PFSK-1 (cell line): ENCODE measurements at regions not wholly inside any gene's neighbourhood (a gene's known extent, or its start where the extent isn't known, plus 50 kb on each side); places are given as distances from the start of the nearest gene placed in this dataset.

Experiments
- FOXP2 ChIP-seq: optimal IDR thresholded peaks from 2 replicates; pipeline ENCODE3; 2011; ENCODE audit warnings: borderline replicate concordance, control low read depth, inconsistent platforms; ENCODE audit not compliant: insufficient read depth; ENCODE audit errors: extremely low read length, extremely low read depth
- POLR2AphosphoS5 ChIP-seq: IDR thresholded peaks from 2 replicates; pipeline ENCODE4 v1.6.1; 2012; ENCODE audit warnings: low read depth, mild to moderate bottlenecking, control low read depth, low read length, moderate library complexity
- SIN3A ChIP-seq: IDR thresholded peaks from 2 replicates; pipeline ENCODE4 v1.6.1; 2012; ENCODE audit warnings: mild to moderate bottlenecking, low read length, moderate library complexity, borderline replicate concordance; ENCODE audit not compliant: insufficient read depth
- TAF1 ChIP-seq: IDR thresholded peaks from 2 replicates; pipeline ENCODE4 v1.6.1; 2012; ENCODE audit warnings: low read length, control low read depth, borderline replicate concordance; ENCODE audit not compliant: insufficient read depth
- TF ChIP-seq, protein P1 (sequence below), 2 experiments: IDR thresholded peaks; 2 replicates each; pipeline versions ENCODE4 v1.6.1 to v1.8.0; 2011 to 2012; ENCODE audit warnings: low read depth in 2 of 2, low read length in 2 of 2, control low read depth in 1 of 2, inconsistent platforms in 1 of 2, mild to moderate bottlenecking in 1 of 2, moderate library complexity in 1 of 2; ENCODE audit not compliant: insufficient read depth in 1 of 2

DNA sequence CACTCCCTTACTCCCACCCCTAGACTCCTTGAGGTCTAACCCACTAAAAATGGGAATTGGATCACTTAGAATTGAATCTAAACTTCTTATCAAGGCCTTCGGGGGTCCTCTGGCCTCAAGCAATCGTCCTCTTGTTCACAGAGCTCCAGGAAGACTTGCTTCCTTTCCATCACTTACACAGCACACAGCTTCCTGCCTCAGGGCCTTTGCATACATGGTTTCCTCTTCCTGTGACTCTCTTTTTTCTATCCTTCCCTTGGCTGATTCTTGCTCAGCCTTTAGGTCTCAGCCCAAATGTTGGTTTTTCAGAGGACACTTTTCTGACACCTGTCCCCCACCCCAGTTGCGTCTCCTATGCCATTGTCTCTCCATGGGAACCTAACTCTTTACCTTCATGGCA is 50.0 kb upstream of the ALDH1B1 start:
- TF ChIP-seq TAF1 (no peak), FOXP2 (no peak), SIN3A (no peak), POLR2AphosphoS5 (no peak)
- TF ChIP-seq, protein P1, sequence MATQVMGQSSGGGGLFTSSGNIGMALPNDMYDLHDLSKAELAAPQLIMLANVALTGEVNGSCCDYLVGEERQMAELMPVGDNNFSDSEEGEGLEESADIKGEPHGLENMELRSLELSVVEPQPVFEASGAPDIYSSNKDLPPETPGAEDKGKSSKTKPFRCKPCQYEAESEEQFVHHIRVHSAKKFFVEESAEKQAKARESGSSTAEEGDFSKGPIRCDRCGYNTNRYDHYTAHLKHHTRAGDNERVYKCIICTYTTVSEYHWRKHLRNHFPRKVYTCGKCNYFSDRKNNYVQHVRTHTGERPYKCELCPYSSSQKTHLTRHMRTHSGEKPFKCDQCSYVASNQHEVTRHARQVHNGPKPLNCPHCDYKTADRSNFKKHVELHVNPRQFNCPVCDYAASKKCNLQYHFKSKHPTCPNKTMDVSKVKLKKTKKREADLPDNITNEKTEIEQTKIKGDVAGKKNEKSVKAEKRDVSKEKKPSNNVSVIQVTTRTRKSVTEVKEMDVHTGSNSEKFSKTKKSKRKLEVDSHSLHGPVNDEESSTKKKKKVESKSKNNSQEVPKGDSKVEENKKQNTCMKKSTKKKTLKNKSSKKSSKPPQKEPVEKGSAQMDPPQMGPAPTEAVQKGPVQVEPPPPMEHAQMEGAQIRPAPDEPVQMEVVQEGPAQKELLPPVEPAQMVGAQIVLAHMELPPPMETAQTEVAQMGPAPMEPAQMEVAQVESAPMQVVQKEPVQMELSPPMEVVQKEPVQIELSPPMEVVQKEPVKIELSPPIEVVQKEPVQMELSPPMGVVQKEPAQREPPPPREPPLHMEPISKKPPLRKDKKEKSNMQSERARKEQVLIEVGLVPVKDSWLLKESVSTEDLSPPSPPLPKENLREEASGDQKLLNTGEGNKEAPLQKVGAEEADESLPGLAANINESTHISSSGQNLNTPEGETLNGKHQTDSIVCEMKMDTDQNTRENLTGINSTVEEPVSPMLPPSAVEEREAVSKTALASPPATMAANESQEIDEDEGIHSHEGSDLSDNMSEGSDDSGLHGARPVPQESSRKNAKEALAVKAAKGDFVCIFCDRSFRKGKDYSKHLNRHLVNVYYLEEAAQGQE (IDR thresholded peaks at IDR 0.05; ENCODE audit: insufficient read depth in 1 of 2, low read depth in 2 of 2, low read length in 2 of 2): no peak

DNA sequence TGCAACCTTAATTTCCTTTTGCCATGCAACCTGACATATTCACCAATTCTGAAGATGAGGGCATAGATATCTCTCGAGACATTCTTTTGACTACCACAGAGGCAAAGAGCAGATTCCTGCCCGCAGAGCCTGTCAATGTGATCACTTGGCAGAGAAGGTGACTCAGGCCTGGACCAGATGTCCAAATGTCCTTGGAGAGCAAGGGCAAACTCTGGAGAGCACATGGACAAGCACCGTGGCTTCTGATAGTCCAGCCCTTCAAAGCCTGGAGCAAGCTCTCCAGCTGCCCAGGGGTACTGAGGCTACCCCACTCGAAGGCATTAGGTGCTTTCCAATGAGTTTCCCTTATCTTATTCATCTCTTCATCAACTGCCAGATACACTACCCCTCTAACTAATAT is 50.4 kb upstream of the ALDH1B1 start:
- TF ChIP-seq TAF1 (no peak), FOXP2 (no peak), SIN3A (no peak), POLR2AphosphoS5 (no peak)
- TF ChIP-seq, protein P1 (IDR thresholded peaks at IDR 0.05; ENCODE audit: insufficient read depth in 1 of 2, low read depth in 2 of 2, low read length in 2 of 2): no peak

DNA sequence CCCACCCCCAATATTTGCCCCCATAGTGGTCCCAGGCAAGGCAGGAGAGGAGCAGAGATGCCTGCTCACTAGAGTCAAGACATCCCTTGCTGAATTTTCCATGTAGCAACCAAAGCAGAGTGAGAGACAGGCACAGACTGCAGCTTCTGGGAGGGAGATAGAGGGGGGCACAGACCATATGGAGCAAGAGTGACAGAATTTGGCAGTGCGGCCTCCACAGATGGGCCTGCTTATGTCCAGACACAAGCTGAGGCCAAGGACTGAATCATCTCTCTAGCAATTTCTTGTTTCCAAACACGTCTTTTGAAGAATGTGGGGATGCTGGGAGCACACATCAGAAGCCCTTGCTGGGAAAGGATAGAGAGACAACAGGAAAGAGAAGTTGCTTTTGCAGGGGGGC is 53.0 kb upstream of the ALDH1B1 start:
- TF ChIP-seq, protein P1 (IDR thresholded peaks at IDR 0.05; ENCODE audit: insufficient read depth in 1 of 2, low read depth in 2 of 2, low read length in 2 of 2): no peak
- TF ChIP-seq FOXP2 (no peak), SIN3A (no peak), TAF1 (no peak), POLR2AphosphoS5 (no peak)

DNA sequence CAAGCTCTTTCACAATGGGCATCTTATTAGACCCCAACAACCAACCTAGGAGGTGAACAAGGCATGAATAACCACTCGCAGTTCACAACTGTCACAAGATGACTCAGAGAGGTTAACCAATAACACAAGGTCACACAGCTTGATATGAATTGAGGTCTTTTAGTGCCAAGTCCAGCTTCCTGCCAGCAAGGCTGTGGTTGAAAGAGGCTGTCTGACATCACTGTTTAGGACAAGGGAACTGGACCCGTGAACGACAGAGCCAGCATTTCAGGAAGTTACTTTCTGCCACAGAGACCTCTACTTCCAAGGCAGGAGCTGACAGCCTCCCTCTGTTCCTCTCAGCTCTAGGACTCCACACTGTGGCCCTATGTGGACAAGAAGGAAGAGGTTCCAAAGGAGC is 53.4 kb upstream of the ALDH1B1 start:
- TF ChIP-seq, protein P1 (IDR thresholded peaks at IDR 0.05; ENCODE audit: insufficient read depth in 1 of 2, low read depth in 2 of 2, low read length in 2 of 2): no peak
- TF ChIP-seq FOXP2 (no peak), SIN3A (no peak), TAF1 (no peak), POLR2AphosphoS5 (no peak)

DNA sequence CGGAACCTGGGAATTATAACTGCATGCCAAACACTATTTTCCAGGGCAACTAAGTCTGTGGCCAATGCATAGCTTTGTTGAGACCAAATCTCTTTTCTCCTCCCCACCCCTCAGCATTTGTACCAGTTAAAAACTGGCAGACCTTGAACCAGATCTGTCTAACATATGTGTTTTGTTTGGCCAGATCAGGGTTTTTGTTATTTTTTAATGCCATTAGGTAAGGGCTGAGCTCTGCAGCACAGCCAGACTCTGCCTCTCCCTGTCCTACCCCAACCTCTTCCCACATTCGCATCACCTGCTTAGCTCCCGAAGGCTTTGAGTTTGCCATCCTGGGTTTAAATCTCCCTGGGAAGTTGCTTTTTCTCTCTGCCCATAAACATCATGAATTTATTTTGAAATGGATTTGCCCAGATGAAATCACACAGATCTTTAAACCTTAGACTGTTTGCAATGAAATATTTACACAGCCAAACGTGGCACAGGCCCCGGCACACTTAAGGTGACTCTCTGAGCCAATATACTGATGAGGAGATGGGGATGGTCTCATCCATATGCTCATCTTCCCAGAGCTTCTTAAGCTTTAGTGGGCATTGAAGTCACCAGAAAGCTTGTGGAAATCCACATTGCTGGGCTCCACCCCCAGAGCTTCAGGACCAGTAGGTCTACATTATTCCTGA is 54.0 kb upstream of the ALDH1B1 start:
- TF ChIP-seq POLR2AphosphoS5 (no peak), SIN3A (no peak), TAF1 (no peak), FOXP2 (no peak)
- TF ChIP-seq, protein P1 (IDR thresholded peaks at IDR 0.05; ENCODE audit: insufficient read depth in 1 of 2, low read depth in 2 of 2, low read length in 2 of 2): no peak
